HEK293 (cell line): ENCODE measurements at regions not wholly inside any gene's neighbourhood (a gene's known extent, or its start where the extent isn't known, plus 50 kb on each side); places are given as distances from the start of the nearest gene placed in this dataset.

ENCODE experiments used
- CTCF ChIA-PET: fragments of 350-600 bp; formaldehyde crosslinking; extraction: SDS; loops from one replicate; lab custom pipeline; 2021; ENCODE audit warnings: antibody characterized with exemption; lab: Yijun Ruan, JAX
- POLR2A ChIA-PET: fragments of 300-600 bp; formaldehyde crosslinking; extraction: SDS; loops from one replicate; lab custom pipeline; 2020; ENCODE audit warnings: antibody characterized with exemption, inconsistent platforms; lab: Yijun Ruan, JAX
- H3K27ac ChIP-seq: fragments of 200-500 bp; sonication (Bioruptor generic); 2 replicates; pipeline ENCODE4 v1.5.1; 2014; ENCODE audit warnings: low read depth, low read length, control low read depth, inconsistent platforms; ENCODE audit errors: extremely low read depth
- H3K36me3 ChIP-seq, 2 experiments: fragments of 200-500 bp in 1 of 2; sonication (Bioruptor generic) in 1 of 2; 1 replicate in 1 of 2; 2 replicates in 1 of 2; pipeline ENCODE4 v1.5.1; 2014 to 2017; ENCODE audit warnings: inconsistent platforms in 2 of 2, low read length in 2 of 2; ENCODE audit not compliant: control insufficient read depth in 2 of 2, insufficient read depth in 1 of 2
- H3K4me1 ChIP-seq: fragments of 200-500 bp; sonication (Bioruptor generic); 2 replicates; pipeline ENCODE4 v1.5.1; 2014; ENCODE audit warnings: mild to moderate bottlenecking, low read length, inconsistent platforms; ENCODE audit not compliant: control insufficient read depth, insufficient read depth
- H3K4me3 ChIP-seq: 2 replicates; pipeline ENCODE4 v1.5.1; 2011; ENCODE audit warnings: low read depth, mild to moderate bottlenecking, control low read depth, low read length, moderate library complexity
- H3K9me3 ChIP-seq: fragments of 200-500 bp; sonication (Bioruptor generic); 2 replicates; pipeline ENCODE4 v1.5.1; 2014; ENCODE audit warnings: low read depth, low read length, inconsistent platforms; ENCODE audit not compliant: control insufficient read depth, insufficient read depth
- HOXD13 ChIP-seq: sonication (generic); formaldehyde crosslinking; IDR thresholded peaks from 2 replicates; pipeline ENCODE4 v1.8.0; 2022; ENCODE audit warnings: missing genetic modification reagents, borderline replicate concordance
- KLF16 ChIP-seq: fragments of 450-650 bp; formaldehyde crosslinking; IDR thresholded peaks from 2 replicates; pipeline ENCODE4 v1.5.1; 2017; ENCODE audit warnings: missing biosample characterization, missing genetic modification characterization
- PRDM1 ChIP-seq: fragments of 450-650 bp; formaldehyde crosslinking; IDR thresholded peaks from 2 replicates; pipeline ENCODE4; 2016; ENCODE audit warnings: missing biosample characterization, missing genetic modification characterization
- SCRT1 ChIP-seq: fragments of 450-650 bp; formaldehyde crosslinking; IDR thresholded peaks from 2 replicates; pipeline ENCODE4 v1.5.1; 2016; ENCODE audit warnings: missing biosample characterization, missing genetic modification characterization, borderline replicate concordance
- ZNF138 ChIP-seq: fragments of 450-650 bp; formaldehyde crosslinking; IDR thresholded peaks from 2 replicates; pipeline ENCODE4 v1.5.1; 2016; ENCODE audit warnings: missing biosample characterization, missing genetic modification characterization, borderline replicate concordance
- ZNF157 ChIP-seq: fragments of 450-650 bp; formaldehyde crosslinking; IDR thresholded peaks from 2 replicates; pipeline ENCODE4 v1.5.1; 2016; ENCODE audit warnings: missing biosample characterization, missing genetic modification characterization
- ZNF202 ChIP-seq: fragments of 450-650 bp; formaldehyde crosslinking; IDR thresholded peaks from 2 replicates; pipeline ENCODE4 v1.5.1; 2016; ENCODE audit warnings: missing biosample characterization, missing genetic modification characterization, borderline replicate concordance
- ZNF292 ChIP-seq: fragments of 450-650 bp; formaldehyde crosslinking; IDR thresholded peaks from 2 replicates; pipeline ENCODE4 v1.5.1; 2016; ENCODE audit warnings: low read depth, missing biosample characterization, missing genetic modification characterization, borderline replicate concordance
- ZNF530 ChIP-seq: fragments of 450-650 bp; formaldehyde crosslinking; IDR thresholded peaks from 2 replicates; pipeline ENCODE4 v1.5.1; 2016; ENCODE audit warnings: low read depth, missing biosample characterization, missing genetic modification characterization
- ZNF76 ChIP-seq: fragments of 450-650 bp; formaldehyde crosslinking; IDR thresholded peaks from 2 replicates; pipeline ENCODE4; 2016; ENCODE audit warnings: low read depth, missing biosample characterization, missing genetic modification characterization, borderline replicate concordance
- ZXDB ChIP-seq: fragments of 450-650 bp; formaldehyde crosslinking; IDR thresholded peaks from 2 replicates; pipeline ENCODE4 v1.5.1; 2016; ENCODE audit warnings: missing biosample characterization, missing genetic modification characterization
- TF ChIP-seq, protein P1 (sequence below): fragments of 450-650 bp; formaldehyde crosslinking; IDR thresholded peaks from 2 replicates; pipeline ENCODE4 v1.5.1; 2016; ENCODE audit warnings: missing biosample characterization, missing genetic modification characterization
- TF ChIP-seq, protein P2 (sequence below): fragments of 450-650 bp; formaldehyde crosslinking; IDR thresholded peaks from 2 replicates; pipeline ENCODE4 v1.5.1; 2016; ENCODE audit warnings: missing biosample characterization, missing genetic modification characterization, low read depth
- TF ChIP-seq, protein P3 (sequence below): fragments of 450-650 bp; formaldehyde crosslinking; IDR thresholded peaks from 2 replicates; pipeline ENCODE4 v1.5.1; 2016; ENCODE audit warnings: missing biosample characterization, missing genetic modification characterization

DNA sequence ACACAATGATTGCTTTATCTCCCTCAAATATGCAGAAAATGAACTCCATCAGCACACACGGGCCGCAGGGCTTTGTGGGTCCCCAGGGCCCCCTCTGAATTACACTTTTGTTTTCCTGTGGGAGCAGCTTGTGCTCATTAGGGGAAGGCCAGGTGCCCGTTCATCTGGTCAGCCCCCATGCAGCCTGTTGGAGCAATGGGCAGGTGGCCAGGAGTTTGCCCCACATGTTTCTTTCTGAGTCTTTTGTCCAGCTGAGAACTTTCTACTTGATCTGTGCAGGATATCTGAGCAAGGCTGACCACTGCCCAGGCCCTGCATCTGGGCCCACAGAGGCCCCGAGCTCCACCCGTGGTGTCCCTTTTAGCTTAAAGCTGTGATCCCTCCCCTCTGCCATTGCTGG, 105.3 kb upstream of the FAM20C start:
- no peak overlapping the region for H3K4me3 ChIP-seq
- no peaks in the 10 kb centered on the region for H3K9me3 ChIP-seq
- H3K36me3 ChIP-seq: no peaks in the 10 kb centered on the region
- CTCF ChIA-PET: no interaction called here
- H3K4me1 ChIP-seq: no peaks in the 10 kb centered on the region
- POLR2A ChIA-PET: no interaction called here
- H3K27ac ChIP-seq: no peak overlapping the region
- TF ChIP-seq, protein P1, sequence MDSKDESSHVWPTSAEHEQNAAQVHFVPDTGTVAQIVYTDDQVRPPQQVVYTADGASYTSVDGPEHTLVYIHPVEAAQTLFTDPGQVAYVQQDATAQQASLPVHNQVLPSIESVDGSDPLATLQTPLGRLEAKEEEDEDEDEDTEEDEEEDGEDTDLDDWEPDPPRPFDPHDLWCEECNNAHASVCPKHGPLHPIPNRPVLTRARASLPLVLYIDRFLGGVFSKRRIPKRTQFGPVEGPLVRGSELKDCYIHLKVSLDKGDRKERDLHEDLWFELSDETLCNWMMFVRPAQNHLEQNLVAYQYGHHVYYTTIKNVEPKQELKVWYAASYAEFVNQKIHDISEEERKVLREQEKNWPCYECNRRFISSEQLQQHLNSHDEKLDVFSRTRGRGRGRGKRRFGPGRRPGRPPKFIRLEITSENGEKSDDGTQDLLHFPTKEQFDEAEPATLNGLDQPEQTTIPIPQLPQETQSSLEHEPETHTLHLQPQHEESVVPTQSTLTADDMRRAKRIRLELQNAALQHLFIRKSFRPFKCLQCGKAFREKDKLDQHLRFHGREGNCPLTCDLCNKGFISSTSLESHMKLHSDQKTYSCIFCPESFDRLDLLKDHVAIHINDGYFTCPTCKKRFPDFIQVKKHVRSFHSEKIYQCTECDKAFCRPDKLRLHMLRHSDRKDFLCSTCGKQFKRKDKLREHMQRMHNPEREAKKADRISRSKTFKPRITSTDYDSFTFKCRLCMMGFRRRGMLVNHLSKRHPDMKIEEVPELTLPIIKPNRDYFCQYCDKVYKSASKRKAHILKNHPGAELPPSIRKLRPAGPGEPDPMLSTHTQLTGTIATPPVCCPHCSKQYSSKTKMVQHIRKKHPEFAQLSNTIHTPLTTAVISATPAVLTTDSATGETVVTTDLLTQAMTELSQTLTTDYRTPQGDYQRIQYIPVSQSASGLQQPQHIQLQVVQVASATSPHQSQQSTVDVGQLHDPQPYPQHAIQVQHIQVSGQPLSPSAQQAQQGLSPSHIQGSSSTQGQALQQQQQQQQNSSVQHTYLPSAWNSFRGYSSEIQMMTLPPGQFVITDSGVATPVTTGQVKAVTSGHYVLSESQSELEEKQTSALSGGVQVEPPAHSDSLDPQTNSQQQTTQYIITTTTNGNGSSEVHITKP (tag by site-specific recombination): no peak
- no peak for TF ChIP-seq ZNF202 (tag by site-specific recombination)
- no peak for TF ChIP-seq PRDM1
- no peak for TF ChIP-seq ZNF530
- TF ChIP-seq, protein P2, sequence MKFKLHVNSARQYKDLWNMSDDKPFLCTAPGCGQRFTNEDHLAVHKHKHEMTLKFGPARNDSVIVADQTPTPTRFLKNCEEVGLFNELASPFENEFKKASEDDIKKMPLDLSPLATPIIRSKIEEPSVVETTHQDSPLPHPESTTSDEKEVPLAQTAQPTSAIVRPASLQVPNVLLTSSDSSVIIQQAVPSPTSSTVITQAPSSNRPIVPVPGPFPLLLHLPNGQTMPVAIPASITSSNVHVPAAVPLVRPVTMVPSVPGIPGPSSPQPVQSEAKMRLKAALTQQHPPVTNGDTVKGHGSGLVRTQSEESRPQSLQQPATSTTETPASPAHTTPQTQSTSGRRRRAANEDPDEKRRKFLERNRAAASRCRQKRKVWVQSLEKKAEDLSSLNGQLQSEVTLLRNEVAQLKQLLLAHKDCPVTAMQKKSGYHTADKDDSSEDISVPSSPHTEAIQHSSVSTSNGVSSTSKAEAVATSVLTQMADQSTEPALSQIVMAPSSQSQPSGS (tag by site-specific recombination): no peak
- TF ChIP-seq ZNF292 (tag by site-specific recombination): no peak
- no peak for TF ChIP-seq ZNF138 (tag by site-specific recombination)
- no peak for TF ChIP-seq ZNF157 (tag by site-specific recombination)
- no peak for TF ChIP-seq SCRT1 (tag by site-specific recombination)
- TF ChIP-seq, all 188 proteins: peak for 0

DNA sequence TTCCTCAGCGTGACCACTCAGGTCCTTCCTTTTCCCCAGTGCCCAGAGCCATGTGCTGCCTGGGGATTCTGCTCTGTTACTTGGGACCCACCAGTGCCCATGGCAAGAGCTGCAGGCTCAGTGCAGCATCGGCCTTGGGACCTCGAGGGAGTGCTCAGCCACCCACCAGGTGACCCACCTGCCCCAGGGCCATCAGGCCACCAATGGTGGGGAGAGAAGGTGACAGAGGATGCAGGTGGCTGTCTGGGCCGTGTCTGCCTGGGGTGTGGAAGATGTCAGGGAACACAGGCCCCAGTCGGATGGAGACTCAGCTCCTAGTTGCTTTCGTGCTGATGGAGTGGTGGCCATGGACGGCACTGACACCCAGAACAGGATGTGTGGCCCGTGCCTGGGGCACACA, 104.7 kb upstream of the FAM20C start:
- Histone ChIP-seq H3K36me3 (no peaks in the 10 kb centered on the region), H3K4me1 (no peaks in the 10 kb centered on the region), H3K27ac (no peak overlapping the region), H3K4me3 (no peak overlapping the region), H3K9me3 (no peaks in the 10 kb centered on the region)
- ChIA-PET POLR2A (no interaction called here), CTCF (no interaction called here)
- TF ChIP-seq KLF16 (no peak), ZXDB (no peak), ZNF76 (tag by site-specific recombination) (no peak), HOXD13 (CRISPR knock-in tag) (no peak)
- TF ChIP-seq, protein P3, sequence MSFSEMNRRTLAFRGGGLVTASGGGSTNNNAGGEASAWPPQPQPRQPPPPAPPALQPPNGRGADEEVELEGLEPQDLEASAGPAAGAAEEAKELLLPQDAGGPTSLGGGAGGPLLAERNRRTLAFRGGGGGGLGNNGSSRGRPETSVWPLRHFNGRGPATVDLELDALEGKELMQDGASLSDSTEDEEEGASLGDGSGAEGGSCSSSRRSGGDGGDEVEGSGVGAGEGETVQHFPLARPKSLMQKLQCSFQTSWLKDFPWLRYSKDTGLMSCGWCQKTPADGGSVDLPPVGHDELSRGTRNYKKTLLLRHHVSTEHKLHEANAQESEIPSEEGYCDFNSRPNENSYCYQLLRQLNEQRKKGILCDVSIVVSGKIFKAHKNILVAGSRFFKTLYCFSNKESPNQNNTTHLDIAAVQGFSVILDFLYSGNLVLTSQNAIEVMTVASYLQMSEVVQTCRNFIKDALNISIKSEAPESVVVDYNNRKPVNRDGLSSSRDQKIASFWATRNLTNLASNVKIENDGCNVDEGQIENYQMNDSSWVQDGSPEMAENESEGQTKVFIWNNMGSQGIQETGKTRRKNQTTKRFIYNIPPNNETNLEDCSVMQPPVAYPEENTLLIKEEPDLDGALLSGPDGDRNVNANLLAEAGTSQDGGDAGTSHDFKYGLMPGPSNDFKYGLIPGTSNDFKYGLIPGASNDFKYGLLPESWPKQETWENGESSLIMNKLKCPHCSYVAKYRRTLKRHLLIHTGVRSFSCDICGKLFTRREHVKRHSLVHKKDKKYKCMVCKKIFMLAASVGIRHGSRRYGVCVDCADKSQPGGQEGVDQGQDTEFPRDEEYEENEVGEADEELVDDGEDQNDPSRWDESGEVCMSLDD (tag by site-specific recombination): no peak
